HT1080 (cell line): ENCODE measurements at regions not wholly inside any gene's neighbourhood (a gene's known extent, or its start where the extent isn't known, plus 50 kb on each side); places are given as distances from the start of the nearest gene placed in this dataset.
"Not testable (repeated sequence)": the region's sequence is repeated elsewhere in the genome, so short reads cannot be mapped to it uniquely, and the experiment has no call there.

Experiments
- DNase-seq: peaks from one replicate; pipeline ENCODE4 v3.0.0-alpha.2; 2015; ENCODE audit warnings: low read depth

DNA sequence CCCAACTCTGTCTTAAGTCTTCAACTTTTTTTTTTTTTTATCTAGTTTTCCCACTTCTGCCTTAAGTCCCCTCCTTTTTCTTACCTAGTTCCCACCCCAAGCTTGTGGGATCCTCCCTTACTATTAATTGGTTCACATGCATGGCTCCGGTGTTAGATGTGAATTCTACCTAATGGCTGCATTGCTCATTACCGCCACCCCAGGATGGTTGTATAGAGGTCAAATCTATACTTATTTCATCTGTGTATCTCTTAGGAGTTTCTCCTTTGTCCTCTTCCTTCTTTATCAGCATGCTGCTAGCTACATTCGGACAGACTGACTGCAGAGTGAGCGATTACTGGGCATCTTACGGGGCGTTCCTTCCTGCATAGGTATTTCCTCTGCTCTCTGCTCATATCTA is 605.7 kb upstream of the GRM7 start:
- no peak for DNase-seq

DNA sequence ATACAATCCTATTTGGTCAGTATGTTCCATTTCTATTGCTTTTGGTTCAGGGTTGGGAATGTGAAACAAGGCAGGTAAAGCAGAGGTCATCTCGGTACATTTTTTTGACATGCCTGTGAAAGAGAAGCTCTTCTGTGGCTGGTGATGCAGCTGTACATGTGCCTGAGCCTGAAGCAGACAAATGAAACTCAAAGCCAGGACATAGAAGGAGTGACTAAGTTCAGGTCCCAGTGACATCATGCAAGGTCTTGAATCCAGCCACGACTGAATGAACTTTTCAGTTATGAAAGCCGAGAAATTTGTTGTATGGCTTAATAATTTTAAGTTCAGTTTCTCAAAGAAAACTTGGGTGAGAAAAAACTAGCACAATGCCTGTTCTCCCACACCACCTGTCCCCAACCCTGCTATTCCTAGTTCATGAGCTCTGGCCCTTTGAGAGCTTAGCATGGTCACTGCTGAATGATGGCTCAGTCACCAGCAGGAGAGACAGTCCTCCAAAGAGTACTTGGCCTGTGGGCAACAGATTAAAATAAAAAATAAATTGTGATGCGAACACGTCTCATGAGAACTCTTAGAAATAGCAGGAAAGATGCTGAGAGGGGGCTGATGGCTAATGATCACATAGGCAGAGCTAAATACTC is 600.2 kb upstream of the GRM7 start:
- DNase-seq = no peak

DNA sequence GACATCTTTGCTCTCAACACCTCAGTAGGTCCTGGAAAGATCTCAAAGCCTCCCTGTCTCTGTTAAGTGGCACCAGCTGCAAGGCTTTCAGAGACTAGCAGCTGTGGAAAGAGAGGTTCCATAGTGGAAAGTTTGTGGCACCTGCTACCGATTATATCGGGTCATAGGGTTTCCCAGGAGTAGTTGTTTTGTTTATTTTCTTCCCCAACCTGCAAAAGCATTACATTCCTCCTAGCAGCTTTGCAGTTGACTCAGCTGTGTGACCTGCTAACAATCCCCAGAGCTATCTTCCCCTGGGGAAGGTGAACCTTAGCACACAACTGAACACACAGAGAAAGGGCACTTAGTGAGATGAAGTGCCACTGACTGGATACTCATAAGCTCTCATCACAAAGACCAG is 598.9 kb upstream of the GRM7 start:
- DNase-seq = no peak

DNA sequence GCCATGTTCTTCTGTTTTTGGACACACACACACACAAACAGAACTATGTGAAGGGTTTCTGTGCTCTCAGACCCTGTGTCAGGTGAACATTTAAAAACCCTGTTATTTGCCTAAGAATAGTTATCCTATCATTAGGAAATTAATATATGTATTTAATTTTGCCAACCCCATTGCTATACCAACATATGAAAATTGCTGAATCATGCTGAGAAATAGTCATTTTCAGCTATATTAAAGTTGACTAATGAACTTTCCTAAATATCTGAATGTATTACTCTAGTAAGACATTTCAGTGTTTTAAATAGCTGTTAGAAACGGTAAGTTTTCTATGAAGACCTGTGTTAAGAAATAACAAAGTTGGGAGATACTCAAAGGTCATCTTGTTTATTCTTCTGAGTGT is 596.9 kb upstream of the GRM7 start:
- no peak for DNase-seq

GRCh38 chr3:6264906-6265305 is 596.0 kb upstream of the GRM7 start:
- DNase-seq = no peak

GRCh38 chr3:6266135-6266534 is 594.8 kb upstream of the GRM7 start:
- DNase-seq = no peak

DNA sequence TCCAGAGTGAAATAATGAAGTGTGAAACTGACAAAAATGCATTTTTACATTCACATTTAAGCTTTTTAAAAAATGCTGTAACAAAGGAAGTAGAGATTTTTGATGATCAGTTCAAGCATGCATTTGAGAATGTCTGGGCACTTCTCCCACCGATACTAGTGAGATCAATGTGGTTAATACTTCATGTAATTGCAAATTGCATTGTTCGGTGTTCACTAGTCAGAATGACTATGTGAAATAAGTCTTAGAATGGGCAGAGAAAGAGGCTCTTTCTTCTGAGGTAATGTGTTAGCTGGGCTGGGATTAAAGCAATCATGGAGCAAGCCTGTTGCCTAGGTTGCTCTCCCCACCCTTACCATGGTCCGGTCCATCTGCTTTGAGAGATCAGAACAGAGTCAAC is 587.0 kb upstream of the GRM7 start:
- DNase-seq = no peak

- no peak for DNase-seq
Observed at GRCh38 chr3:6281662-6282061, 579.3 kb upstream of the GRM7 start.

DNA sequence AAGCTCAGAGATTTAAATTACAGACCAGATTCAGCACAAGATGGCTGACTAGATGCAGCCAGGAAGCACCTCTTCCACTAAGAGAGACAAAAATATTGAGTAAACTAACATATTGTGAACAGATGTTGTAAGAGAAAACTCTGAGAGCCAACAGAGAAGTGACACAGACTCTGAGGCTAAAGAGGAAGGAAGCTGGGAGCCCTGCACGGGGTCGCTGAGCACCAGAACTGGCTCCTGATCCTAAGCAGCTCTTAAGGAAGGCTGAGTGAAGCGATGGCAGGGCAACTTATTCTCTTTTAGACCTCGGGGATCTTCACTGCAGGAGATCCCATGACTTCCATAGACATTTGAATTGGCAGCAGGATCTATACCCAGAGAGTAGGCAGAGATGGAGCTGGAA is 578.0 kb upstream of the GRM7 start:
- DNase-seq = no peak

DNA sequence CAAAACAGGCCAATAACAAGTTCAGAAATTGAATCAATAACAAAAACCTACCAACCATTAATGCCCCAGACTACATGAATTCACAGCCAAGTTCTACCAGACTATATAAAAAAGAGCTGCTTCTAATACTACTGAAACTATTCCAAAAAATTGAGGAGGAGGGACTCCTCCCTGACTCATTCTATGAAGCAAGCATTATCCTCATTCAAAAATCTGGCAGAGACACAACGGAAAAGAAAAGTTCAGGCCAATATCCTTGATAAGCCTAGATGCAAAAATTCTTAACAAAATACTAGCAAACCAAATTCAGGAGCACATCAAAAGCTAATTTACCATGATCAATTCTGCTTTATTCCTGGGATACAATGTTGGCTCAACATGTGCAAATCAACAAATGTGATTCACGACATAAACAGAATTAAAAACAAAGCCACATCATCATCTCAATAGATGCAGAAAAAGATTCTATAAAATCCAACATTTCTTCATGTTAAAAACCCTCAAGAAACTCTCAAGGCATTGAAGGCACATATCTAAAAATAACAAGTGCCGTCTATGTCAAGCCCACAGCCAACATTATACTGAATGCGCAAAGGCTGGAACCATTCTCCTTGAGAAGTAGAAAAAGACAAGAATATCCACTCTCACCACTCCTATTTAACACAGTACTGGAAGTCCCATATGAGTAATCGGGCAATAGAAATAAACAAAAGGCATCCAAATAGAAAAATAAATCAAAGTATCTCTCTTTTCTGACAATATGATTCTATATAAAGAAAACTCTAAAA is 573.6 kb upstream of the GRM7 start:
- DNase-seq = no peak

- DNase-seq = no peak
Observed at GRCh38 chr3:6301626-6302025, 559.3 kb upstream of the GRM7 start.

- DNase-seq = no peak
Observed at GRCh38 chr3:6315906-6316305, 545.0 kb upstream of the GRM7 start.

GRCh38 chr3:6321999-6322398 is 538.9 kb upstream of the GRM7 start:
- peak; percentile 44 for DNase-seq

DNA sequence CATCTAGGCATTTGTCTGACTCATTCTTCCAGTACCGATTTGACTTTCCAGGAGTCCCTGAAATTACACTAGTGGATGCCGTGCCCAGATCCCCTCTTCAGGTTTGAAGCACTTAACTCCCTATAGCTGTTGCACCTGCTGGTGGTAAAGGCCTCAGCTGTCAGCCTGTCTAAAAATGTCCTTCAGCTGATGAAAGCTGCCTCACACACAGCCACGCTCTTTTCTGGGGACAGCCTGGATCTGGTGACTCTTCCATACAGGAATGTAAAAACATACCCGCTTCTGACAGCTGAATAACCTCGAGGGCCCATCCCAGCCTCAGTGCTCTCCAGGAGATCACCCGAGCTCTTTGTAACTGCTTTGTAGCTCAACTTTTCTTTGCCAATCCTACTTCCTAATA is 534.1 kb upstream of the GRM7 start:
- DNase-seq = no peak

DNA sequence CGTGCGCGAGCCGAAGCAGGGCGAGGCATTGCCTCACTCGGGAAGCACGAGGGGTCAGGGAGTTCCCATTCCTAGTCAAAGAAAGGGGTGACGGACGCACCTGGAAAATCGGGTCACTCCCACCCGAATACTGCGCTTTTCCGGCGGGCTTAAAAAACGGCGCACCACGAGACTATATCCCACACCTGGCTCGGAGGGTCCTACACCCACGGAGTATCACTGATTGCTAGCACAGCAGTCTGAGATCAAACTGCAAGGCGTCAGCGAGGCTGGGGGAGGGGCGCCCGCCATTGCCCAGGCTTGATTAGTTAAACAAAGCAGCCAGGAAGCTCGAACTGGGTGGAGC is 520.0 kb upstream of the GRM7 start:
- not testable (repeated sequence) for DNase-seq

DNA sequence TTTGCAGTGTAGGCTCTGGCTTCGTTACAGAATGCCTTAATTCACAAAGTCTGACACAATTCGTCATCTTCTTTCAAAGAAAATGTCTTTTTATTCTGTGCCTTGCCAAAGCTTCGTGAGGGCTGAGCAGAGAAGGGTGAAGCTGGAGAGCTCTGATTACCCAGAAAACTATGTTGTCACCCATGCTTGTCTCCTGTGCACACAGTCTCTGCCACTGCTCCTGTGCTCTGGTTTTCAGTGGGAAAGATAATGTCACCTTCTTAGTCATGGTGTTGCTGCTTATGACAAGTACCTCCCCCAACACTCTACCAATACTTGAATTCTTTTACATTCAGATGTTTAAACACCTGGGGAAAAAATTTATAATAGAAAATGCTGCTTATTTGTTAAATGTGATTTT is 509.2 kb upstream of the GRM7 start:
- DNase-seq = no peak

DNA sequence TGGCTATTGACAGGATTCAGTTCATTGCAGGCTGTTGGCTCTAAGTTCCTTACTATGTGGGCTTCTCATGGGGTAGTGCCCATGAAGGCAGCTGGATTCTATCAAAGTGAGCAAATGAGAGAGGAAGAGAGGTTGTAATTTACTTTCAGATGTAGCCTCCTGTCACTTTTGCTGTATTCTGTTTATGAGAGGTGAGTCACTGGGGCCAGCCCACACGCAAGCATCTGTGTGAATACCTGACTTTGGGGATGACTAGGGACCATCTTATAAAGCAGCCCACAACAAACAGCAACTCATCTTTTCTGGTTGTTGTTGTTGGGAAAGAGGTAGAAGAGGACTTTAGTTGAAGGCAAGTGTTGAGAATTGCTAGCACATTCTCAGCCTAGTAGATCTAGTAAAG is 506.3 kb upstream of the GRM7 start:
- peak; percentile 2 for DNase-seq

DNA sequence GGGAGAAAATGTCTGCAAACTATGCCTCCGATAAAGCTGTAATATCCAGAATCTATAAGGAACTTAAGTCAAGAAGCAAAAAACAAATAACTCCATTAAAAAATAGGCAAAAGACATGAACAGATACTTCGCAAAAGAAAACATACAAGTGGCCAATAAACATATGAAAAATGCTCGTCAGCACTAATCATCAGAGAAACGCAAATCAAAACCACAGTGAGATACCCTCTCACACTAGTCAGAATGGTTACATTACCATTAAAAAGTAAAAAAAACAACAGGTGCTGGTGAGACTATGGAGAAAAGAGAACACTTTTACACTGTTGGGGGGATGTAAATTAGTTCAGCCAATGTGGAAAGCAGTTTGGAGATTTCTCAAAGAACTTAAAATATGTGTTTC is 498.5 kb upstream of the GRM7 start:
- DNase-seq = no peak

DNA sequence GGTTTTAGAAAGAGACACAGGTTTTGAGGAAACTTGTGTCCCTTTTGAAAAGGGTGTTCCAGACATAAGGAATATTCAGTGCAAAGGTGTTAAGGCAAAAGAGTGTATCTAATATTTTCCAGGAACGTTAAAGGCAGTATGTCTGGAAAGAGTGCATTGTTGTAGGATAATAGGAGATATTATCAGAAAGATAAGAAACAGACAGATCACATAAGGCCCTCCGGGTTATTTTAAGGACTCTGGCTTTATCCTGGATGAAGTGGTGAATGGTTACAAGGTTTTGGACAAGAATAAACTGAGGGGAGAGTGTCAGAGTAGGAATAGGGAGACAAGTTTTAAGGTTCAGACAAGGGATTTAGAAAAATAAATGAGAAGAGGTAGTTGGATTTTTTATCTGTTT is 493.7 kb upstream of the GRM7 start:
- DNase-seq = no peak

- no peak for DNase-seq
Observed at GRCh38 chr3:6392123-6392522, 468.8 kb upstream of the GRM7 start.

DNA sequence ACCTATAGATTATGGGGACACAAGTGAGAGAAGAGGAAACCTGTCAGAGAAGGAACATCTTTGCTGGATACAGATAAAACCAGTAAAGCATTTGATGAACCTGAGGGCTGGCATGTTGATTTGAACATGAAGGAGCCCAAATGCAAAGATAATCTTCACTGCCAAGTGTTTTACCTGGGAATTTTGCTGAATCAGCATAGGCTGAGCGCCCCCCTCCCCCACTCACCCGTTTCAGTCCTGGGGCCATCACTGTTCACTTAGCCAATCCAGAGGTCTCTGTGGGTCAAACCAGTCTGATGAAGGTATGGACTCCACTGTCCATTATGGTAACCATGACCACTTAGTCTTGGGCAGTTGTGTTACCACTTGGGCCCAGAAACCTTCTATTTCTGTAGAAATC is 466.0 kb upstream of the GRM7 start:
- DNase-seq = no peak

- peak; percentile 2 for DNase-seq
Observed at GRCh38 chr3:6396631-6397030, 464.3 kb upstream of the GRM7 start.

GRCh38 chr3:6402666-6403065 is 458.2 kb upstream of the GRM7 start:
- not testable (repeated sequence) for DNase-seq
